GM19025 (cell line): ENCODE measurements at regions not wholly inside any gene's neighbourhood (a gene's known extent, or its start where the extent isn't known, plus 50 kb on each side); places are given as distances from the start of the nearest gene placed in this dataset.

Source experiments
- ATAC-seq: cut with Tn5 transposase; IDR thresholded peaks from one replicate; pipeline ENCODE4 v1.9.1; 2021; ENCODE audit warnings: mild to moderate bottlenecking, low read depth, moderate library complexity; ENCODE audit not compliant: unreplicated experiment

DNA sequence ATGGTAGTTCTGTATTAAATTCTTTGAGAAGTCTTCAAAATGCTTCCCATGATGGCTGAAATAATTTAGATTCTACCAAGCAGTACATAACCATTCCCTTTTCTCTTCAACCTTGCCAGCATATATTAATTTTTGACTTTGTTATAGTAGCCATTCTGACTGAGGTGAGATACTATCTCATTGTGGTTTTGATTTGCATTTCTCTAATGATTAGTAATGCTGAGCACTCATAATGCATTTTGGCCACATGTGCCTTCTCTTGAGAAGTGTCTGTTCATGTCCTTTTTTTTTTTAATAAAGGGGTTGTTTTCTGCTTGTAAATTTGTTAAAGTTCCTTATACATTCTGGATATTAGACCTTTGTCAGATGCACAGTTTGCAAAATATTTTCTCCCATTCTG is 173.9 kb downstream of the CALCRL start:
- no peak for ATAC-seq

GRCh38 chr2:187272255-187272654 is 175.8 kb downstream of the CALCRL start:
- no peak for ATAC-seq

DNA sequence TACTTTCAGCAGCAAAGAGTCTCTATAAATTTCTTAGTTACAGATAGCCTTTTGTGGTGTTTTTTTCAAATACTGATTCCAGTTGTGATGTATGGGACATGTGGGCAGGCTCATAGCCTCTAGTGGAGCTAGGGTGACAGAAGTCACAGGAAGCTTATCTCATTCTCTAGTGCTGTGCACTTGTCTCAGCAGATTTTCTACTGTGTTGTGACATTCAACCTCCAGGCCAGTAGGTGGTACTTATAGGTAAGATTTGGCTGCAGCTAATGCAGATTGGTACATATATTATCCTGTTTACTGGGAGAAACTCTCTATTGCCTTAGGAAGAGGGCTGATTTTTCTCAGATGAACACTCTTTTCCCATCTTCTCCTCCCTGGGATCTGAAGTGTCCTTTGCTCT is 176.2 kb downstream of the CALCRL start:
- no peak for ATAC-seq

- ATAC-seq, result no peak
Observed at GRCh38 chr2:187266645-187267044, 181.4 kb downstream of the CALCRL start.

GRCh38 chr2:187266147-187266546 is 181.9 kb downstream of the CALCRL start:
- ATAC-seq, result no peak

- ATAC-seq, result no peak
Observed at GRCh38 chr2:187264612-187265011, 183.4 kb downstream of the CALCRL start.

DNA sequence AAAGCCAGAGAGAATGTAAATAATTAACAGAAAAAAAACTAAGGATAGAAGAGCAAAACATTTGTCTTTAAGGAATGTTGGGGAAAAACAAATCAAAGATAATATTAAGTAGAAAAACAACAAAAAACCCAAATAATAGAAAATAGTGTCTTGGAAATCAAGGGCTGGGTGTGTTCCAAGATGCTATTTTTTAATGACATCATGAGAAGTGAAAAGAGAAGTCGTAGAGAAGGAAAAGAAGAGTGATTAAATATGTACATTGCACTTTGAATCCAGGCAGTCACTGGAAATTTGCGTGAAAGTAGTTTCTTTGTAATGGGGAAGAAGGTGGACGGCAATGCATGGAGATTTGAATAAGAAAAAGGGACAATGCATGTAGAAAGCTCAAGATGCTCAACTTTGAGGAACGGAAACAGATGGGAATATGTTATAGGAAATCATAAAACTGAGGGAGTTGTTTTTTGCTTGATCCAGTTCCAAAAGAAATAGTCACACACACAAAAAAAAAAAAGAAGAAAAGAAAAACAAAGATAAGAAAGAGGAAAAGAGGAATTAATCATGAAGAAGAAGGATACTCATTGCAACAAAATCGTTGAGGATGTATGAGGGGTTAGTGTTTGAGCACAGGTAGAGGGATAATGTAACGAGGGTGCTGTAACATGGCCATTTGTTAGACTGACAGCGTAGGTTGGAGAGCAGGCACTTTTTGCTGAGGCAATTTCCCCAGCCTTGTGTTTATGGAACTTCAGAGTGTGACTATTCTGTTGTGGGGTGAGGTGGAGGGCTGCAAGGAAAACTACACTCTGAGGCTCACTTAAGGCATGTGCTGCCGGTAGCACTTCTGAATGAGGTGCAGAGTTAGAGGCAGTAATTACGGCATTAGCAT is 184.1 kb downstream of the CALCRL start:
- no peak for ATAC-seq

- ATAC-seq, result no peak
Observed at GRCh38 chr2:187261705-187262104, 186.3 kb downstream of the CALCRL start.

DNA sequence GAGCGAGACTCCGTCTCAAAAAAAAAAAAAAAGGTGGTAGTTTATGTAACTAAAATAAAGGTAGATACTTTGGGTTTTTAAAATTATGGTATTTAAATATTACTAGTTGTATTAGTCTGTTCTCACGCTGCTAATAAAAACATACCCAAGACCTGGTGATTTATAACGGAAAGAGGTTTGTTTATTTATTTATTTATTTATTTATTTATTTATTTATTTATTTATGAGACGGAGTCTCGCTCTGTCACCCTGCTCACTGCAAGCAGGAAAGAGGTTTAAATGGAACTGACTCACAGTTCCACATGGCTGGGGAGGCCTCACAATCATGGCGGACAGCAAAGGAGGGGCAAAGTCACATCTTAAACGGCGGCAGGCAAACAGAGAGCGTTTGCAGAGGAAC is 196.0 kb downstream of the CALCRL start:
- no peak for ATAC-seq

GRCh38 chr2:187250137-187250536 is 197.9 kb downstream of the CALCRL start:
- ATAC-seq, result no peak

- ATAC-seq, result no peak
Observed at GRCh38 chr2:187233811-187234210, 214.2 kb downstream of the CALCRL start.

- no peak for ATAC-seq
Observed at GRCh38 chr2:187232749-187233148, 215.3 kb downstream of the CALCRL start.

- ATAC-seq, result no peak
Observed at GRCh38 chr2:187230088-187230487, 218.0 kb downstream of the CALCRL start.

- no peak for ATAC-seq
Observed at GRCh38 chr2:187228986-187229385, 219.1 kb downstream of the CALCRL start.

DNA sequence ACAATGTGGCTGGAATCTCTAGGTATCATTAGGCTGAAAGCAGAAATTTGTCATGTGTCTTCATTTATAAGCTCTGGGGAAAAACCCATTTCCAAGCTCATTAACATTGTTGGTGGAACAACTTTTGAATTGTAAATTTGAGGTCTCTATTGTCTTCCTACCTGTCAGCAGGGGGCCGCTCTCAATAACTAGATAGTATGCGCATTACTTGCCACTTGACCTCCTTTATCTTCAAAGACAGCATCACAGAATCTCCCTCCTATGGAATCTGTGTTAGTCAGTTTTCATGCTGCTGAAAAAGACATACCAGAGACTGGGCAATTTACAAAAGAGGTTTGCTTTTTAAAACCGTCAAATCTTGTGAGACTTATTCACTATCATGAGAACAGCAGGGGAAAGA is 223.1 kb downstream of the CALCRL start:
- ATAC-seq, result no peak

GRCh38 chr2:187220071-187220470 is 228.0 kb downstream of the CALCRL start:
- no peak for ATAC-seq

DNA sequence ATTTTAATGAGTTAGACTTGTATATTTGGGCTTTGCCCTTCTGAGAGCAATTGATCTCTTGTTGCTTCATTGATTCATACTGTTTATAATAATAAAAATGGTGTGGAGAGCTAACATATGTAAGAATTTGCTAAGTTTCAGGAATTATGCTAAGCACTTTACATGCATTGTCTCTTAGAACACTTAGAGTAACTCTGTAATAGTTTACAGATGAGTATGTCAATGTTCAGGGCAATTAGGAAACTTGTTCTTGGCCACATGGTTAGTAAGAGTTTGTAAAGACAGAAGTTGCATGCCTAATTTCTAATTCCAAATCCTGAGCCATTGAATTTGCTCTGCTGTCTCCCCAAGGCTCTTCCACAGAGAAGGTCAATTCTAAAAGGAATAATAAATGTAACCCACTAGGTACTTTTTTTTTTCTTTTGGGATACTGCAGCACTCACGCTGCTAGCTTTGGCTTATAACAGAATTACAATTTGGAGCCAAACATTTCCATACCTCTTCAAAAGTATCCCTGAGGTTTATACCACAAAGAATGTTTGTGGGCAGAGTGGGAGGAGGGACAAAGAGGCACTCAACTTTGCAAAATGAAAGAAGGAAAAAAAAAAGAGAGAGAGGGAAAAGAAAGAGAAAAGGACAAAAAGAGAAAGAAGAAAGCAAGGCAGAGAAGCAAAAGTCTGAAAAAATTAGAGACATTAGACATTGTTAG is 232.4 kb downstream of the CALCRL start:
- ATAC-seq, result no peak

GRCh38 chr2:187214306-187214705 is 233.7 kb downstream of the CALCRL start:
- no peak for ATAC-seq

- ATAC-seq, result no peak
Observed at GRCh38 chr2:187213798-187214197, 234.3 kb downstream of the CALCRL start.

DNA sequence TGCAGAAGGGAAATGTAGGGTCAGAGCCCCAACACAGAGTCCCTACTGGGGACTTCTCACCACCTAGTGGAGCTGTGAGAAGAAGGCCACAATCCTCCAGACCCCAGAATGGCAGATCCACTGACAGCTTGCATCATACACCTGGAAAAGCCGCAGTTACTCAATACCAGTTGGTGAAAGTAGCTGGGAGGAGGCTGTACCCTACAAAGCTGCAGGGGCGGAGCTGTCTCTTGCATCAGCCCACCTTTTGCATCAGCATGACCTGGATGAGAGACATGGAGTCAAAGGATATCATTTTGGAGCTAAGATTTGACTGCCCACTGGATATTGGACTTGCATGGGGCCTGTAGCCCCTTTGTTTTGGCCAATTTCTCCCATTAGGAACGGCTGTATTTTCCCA is 237.3 kb downstream of the CALCRL start:
- ATAC-seq, result no peak

DNA sequence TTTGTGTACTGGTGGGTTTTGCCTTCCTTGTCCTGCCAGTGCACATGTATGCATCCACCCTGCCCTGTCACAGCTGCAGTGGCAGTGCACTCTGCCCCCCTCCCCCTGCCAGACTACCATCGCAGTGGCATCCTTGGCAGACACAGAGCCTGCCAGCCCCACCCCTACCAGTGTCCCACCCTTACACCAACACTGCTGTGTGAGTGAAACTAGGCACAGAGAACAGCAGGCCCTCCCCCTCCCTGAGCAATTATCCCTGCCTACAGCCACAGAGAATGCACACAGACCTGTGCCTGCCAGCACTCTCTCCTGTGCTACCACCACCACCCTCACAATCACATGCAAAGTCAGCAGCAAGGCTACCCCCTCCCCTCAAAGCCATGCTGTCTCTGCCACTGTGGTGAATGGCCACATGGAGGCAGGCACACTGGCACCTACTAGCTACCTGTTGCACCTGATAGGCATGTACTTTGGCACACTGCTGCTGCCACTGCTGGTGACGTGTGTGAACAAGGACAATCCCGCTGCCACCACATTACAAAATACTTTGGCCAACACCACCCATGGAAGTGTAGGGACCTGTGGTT is 239.8 kb downstream of the CALCRL start:
- ATAC-seq, result no peak
